LNCaP clone FGC (cell line): ENCODE measurements at regions not wholly inside any gene's neighbourhood (a gene's known extent, or its start where the extent isn't known, plus 50 kb on each side); places are given as distances from the start of the nearest gene placed in this dataset.
"Not testable (repeated sequence)": the region's sequence is repeated elsewhere in the genome, so short reads cannot be mapped to it uniquely, and the experiment has no call there.

Experiments
- DNase-seq: peaks from one replicate; pipeline ENCODE4 v3.0.0-alpha.2; 2011; ENCODE audit warnings: low read depth
- H3K4me3 ChIP-seq: 2 replicates; pipeline ENCODE4 v1.5.1; 2011; ENCODE audit warnings: mild to moderate bottlenecking, low read depth, low read length, control low read depth
- TF ChIP-seq, protein P1 (sequence below): IDR thresholded peaks from 2 replicates; pipeline ENCODE4 v1.5.1; 2012; ENCODE audit warnings: mild to moderate bottlenecking; ENCODE audit not compliant: control insufficient read depth, insufficient read depth; ENCODE audit errors: extremely low read depth

DNA sequence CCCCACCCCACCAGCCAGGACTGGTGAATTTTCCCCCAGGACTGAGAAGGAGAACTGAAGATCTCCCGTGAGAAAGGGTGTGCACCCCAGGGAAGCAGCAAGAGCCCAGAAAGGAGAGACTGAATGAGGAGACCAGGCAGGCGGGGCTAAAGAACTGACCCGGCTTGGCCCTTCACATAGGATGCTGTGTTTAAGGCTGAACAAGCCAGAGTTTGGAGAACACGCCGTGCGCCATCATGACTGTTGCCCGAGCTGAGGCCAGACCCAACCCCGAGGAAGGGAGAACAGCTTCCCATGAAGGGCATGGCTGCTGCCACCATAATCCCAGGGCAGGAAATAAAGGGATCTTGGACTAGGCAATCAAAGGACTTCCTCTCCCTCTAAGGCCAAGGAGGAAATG is 104.7 kb upstream of the SRSF6 start:
- no peak overlapping the region for H3K4me3 ChIP-seq
- TF ChIP-seq, protein P1, sequence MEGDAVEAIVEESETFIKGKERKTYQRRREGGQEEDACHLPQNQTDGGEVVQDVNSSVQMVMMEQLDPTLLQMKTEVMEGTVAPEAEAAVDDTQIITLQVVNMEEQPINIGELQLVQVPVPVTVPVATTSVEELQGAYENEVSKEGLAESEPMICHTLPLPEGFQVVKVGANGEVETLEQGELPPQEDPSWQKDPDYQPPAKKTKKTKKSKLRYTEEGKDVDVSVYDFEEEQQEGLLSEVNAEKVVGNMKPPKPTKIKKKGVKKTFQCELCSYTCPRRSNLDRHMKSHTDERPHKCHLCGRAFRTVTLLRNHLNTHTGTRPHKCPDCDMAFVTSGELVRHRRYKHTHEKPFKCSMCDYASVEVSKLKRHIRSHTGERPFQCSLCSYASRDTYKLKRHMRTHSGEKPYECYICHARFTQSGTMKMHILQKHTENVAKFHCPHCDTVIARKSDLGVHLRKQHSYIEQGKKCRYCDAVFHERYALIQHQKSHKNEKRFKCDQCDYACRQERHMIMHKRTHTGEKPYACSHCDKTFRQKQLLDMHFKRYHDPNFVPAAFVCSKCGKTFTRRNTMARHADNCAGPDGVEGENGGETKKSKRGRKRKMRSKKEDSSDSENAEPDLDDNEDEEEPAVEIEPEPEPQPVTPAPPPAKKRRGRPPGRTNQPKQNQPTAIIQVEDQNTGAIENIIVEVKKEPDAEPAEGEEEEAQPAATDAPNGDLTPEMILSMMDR, result no peak
- DNase-seq, result no peak

DNA sequence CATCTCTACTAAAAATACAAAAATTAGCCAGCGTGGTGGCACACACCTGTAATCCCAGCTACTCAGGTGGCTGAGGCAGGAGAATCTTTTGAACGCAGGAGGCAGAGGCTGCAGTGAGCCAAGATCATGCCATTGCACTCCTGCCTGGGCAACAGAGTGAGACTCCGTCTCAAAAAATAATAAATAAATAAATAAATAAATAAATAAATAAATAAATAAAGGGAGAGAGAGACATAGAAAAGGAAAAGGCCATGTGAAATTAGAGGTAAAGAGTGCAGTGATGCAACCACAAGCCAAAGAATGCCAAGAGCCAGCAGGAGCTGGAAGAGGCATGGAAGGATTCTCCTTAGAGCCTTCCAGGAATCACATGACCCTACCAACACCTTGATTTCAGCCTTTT is 107.0 kb upstream of the SRSF6 start:
- not testable (repeated sequence) for DNase-seq

DNA sequence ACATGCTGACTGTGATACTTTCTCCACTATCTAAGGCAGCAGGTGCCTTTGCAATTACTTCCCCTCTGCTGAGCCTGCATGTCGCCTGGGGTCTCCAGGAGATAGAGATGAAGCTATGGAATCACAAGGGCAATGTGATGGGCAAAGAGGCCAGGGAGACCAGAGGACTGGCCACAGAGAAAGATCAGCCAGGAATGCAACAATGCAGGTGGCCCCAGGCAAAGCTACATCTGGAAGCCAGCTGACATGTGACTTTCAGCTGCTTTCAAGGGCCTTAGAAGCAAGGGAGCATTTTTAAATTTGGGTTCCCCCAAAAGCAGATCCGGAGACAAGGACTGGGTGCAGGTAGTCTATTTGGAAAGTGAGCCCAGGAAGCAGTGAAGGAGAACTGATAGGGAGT is 107.9 kb upstream of the SRSF6 start:
- TF ChIP-seq, protein P1, result no peak
- DNase-seq, result no peak
- no peak overlapping the region for H3K4me3 ChIP-seq

More for the DNA sequence above, 107.0 kb upstream of the SRSF6 start:
- not testable (repeated sequence) for H3K4me3 ChIP-seq

DNA sequence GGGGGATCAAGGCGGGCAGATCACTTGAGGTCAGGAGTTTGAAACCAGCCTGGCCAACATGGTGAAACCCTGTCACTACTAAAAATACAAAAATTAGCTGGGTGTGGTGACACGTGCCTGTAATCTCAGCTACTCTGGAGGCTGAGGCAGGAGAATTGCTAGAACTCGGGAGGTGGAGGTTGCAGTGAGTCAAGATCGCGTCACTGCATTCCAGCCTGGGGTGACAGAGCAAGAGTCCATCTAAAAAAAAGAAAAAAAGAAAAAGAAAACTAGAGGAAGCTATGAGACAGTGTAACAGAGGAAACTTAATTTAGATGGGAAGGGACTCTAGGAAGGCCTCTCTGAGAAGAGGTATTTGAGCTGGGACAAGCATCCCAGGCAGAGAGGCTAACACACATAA is 109.9 kb upstream of the SRSF6 start:
- not testable (repeated sequence) for DNase-seq, H3K4me3 ChIP-seq

DNA sequence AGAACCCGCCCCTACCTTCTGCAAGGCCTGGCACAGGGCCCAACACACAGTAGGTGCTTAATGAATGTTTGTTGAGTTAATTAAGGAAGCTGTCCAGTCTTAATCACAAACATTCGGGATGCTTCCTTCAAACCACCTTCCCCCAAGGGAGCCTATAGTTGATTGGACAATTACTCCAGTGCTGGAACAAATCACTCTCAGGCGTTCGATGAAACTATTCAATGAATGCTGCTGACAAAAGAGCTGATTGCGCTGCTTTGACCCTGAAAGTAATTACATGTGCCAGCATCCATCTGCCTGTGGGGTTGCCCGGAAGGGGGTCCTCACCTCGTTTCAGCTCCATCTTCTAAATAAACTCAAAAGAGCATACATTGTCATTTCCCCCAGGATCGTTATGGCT is 112.0 kb upstream of the SRSF6 start:
- DNase-seq, result no peak
- no peak overlapping the region for H3K4me3 ChIP-seq
- TF ChIP-seq, protein P1, result no peak

DNA sequence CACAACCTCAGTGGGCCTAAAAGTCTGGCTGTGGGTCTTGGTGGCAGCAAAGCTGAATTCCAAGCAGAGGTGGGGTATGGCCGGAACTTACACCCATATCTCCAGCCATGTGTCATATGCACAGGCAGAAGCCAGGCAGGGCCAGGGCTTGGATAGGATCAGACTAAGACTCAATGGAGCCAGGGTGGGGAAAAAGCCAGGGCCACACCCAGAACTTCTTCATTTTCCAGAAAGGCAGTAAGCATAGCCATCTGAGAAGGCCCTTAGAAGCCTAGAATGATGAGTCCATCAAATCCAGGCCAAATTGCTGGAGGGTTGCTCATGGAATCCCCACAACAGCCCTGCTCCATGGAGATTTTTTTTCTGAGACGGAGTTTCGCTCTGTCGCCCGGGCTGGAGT is 116.2 kb upstream of the SRSF6 start:
- H3K4me3 ChIP-seq, result no peak overlapping the region
- DNase-seq, result no peak
- TF ChIP-seq, protein P1, result no peak

DNA sequence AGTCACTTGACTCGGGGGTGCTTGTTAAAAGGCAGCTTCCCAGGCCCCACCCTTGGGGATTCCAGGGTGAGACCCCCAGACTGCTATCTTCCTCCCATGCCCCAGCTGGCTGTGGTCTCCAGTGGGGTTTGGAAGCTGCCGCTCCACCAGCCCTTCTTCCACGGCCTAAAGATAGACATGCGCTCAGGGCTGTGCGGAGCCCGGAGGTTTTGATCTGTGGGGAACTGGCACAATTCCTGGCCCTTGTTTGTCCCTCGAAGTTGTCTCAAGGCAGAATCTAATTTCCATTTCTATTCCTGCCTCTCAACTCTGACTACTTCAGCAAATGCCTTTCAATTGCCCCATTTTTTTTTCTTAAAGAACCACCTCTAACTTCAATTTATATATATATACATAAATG is 120.7 kb upstream of the SRSF6 start:
- TF ChIP-seq, protein P1, result no peak
- H3K4me3 ChIP-seq, result no peak overlapping the region
- no peak for DNase-seq

DNA sequence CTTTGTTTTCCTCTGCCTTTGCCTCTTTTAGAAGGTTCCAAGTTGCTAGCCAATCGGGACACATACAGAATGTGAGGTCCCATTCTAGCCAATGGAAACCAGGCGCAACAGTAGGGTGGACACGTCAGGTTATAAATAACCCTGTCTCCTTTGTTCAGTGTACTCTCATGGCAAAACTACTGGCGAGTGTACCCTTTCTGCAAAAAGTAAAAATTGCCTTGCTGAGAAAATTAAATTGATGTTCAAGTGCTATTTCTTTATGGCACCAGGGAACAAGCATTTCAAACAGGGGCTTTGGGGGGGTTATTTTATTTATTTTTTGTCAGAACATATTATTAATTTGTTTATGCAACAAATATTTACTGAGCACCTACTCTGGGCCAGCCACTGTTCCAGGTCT is 123.6 kb upstream of the SRSF6 start:
- TF ChIP-seq, protein P1, result no peak
- no peak for DNase-seq
- H3K4me3 ChIP-seq, result no peak overlapping the region
